Activated effector memory CD4-positive, alpha-beta T cell treated with anti-CD3 and anti-CD28 coated beads, Interleukin-2, amount 50 U/mL, for 16 hours (primary cell): ENCODE measurements at regions not wholly inside any gene's neighbourhood (a gene's known extent, or its start where the extent isn't known, plus 50 kb on each side); places are given as distances from the start of the nearest gene placed in this dataset.

Experiments
- DNase-seq: peaks from one replicate; pipeline ENCODE4 v3.0.0-alpha.2; 2020

- no peak for DNase-seq
Observed at GRCh38 chr4:100721490-100721889, 203.7 kb upstream of the EMCN start.

DNA sequence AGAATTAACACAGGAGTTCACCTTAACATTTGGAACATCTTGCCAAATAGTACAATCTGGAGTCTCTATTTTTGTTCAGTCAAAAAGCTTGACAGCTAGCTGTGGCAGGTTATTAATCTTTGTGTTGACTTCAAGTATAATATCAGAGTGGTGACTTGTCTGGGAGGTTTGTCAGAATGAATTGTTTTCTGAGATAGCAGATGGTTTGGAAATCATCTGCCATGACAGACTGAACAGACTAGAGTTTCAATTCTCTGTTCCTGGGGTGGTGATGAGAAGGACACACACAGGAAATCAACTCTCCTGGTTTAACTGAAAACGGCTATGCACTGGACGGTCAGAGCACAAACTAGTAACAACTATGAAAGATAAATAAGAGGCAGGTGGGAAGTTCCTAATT is 203.3 kb upstream of the EMCN start:
- no peak for DNase-seq

DNA sequence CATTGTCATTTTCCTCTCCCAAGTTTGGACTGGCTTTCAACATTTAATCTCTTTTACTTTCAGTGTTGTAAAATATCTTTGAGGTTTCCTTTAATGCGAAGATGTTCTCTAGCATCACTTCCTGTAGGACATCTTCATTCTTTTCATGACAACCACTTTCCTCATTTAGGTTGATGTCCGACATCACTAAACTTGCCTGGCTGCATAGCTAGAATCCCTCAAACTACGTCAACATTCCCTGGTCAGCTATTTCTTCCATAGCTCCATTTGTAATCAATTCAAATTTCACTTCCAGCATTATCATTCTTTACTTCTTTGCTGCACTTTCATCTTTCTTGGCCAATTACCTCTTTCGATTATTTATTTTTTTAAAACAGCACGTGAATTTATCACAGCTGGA is 198.6 kb upstream of the EMCN start:
- no peak for DNase-seq

DNA sequence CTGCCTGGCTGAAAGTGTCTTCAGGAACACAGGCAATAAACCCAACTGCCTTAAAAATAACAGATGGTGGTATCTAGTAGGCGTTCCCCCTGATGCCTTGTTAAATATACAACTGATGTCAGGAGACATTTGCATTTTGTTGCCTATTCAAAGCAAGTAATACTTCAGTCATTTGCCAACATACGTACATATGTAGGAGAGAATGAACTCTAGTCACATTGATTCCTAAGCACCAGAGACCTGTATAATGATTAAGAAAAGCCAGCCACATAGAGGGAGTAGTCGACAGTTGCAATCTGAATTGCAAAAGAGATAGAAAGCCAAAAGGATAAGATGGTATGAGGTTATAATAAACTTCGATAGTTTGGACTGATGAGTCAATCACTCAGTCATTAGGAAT is 191.0 kb upstream of the EMCN start:
- no peak for DNase-seq

- DNase-seq = no peak
Observed at GRCh38 chr4:100707786-100708185, 190.0 kb upstream of the EMCN start.

- DNase-seq = no peak
Observed at GRCh38 chr4:100696531-100696930, 178.7 kb upstream of the EMCN start.

GRCh38 chr4:100695871-100696270 is 178.0 kb upstream of the EMCN start:
- DNase-seq = no peak

DNA sequence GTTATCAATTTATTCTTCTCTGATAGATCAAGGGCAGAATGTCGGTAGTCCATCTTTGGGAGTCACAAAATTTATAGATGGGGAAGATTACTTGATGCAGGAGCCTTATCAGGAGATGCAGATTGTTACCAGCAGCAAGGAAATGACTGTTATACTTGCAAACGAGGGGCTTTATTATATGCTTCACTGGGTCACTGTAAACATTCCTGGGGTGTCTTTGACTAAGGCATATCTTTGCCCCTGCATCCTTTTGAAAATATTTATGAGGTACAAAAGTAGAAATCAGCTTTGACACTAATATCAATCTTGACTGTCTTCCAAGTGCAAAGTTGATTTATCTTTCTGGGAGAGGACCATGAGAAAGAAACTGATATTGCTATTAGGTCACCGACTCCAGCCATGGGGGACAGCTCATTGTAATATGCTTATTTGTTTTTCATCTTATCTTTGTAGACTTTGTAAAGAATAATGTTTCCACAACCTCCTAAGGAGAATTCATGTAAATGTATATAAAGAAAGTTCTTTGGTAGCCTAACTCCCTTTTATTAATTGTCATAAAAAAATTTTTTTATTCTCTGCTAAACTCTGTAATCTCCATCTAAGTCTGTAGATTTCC is 177.3 kb upstream of the EMCN start:
- no peak for DNase-seq

GRCh38 chr4:100694467-100694866 is 176.6 kb upstream of the EMCN start:
- DNase-seq = no peak

DNA sequence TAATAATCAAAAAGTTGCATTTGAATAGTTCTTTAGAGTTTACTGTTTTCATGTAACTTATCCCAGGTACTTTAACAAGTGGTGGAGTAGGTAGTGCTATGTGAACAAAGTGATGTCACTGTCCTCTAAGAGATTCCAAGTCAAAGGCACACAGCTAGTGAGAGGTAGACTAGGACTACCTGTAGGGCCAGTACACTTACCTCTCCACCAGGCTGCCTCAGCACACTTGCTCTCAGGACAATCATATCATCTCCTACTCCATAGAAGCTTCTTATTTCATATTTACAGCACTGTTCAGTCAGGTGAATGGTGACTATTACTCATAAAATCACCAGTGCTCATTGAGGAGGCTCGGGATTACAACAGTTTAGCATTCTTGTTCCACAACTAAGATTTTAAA is 173.0 kb upstream of the EMCN start:
- DNase-seq = no peak

DNA sequence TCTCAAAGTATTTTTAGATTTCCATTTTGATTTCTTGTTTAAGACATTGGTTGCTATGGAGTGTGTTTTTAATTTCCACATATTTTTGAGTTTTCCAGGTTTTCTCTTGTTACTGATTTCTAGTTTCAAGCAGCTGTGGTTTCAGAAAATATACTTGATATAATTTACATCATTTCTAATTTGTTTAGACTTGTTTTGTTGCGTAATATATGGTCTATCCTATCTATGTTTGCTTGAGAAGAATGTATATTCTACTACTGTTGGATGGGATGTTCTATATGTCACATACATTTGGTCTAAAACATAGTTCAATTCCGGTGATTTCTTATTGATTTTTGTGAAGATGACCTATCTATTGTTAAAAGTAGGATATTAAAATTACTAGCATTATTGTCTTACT is 170.5 kb upstream of the EMCN start:
- DNase-seq = no peak

DNA sequence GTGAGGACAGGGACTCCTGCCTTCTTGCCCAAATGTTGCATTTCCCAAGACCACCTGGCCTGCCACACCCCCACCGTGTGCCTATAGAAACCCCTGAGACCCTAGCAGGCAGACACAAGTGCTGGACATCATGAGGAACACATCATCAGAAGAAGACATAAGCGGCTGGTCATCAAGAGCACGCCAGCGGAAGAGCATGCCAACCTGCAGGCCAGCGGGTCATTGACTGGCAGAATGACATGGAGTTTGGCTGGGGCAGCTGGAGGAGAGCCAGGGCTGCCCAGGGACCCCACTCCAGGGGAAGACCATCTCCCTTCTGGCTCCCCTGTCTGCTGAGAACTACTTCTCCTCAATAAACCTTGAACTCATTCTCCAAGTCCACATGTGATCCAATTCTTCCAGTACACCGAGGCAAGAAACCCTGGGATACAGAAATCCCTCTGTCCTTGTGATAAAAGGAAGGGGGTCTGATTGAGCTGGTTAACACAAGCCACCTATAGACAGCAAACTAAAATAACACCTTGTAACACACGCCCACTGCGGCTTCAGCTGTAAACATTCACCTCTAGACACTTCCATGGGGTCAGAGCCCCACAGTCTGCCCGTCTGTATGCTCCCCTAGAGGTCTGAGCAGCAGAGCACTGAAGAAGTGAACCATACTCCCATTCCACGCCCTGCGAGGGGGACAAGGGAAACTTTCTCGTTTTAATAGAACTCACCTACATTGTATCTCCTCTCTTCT is 164.8 kb upstream of the EMCN start:
- DNase-seq = no peak

- no peak for DNase-seq
Observed at GRCh38 chr4:100681289-100681688, 163.5 kb upstream of the EMCN start.

DNA sequence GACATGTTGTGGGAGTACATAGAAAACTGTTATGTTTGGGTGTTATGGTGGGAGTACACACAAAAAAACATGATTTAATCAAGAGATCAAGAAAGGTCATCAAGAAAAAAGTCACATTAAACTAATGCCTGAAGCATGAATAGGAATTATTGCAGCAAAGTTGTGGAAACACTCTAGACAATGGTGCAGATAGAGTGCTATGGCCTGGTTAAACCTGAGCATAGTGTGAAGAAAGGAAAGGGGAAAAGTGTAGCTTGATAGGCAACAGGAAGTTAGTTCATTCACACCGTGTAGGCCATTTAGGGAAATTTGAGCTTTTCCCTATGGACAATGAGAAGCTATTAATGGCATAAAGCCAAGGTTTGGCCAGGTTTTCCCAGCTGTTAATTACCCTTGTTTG is 162.1 kb upstream of the EMCN start:
- no peak for DNase-seq

- no peak for DNase-seq
Observed at GRCh38 chr4:100674976-100675375, 157.2 kb upstream of the EMCN start.

GRCh38 chr4:100657187-100657586 is 139.4 kb upstream of the EMCN start:
- DNase-seq = no peak

- no peak for DNase-seq
Observed at GRCh38 chr4:100651499-100652175, 133.8 kb upstream of the EMCN start.

- no peak for DNase-seq
Observed at GRCh38 chr4:100649417-100649816, 131.6 kb upstream of the EMCN start.

- no peak for DNase-seq
Observed at GRCh38 chr4:100644150-100644549, 126.3 kb upstream of the EMCN start.

DNA sequence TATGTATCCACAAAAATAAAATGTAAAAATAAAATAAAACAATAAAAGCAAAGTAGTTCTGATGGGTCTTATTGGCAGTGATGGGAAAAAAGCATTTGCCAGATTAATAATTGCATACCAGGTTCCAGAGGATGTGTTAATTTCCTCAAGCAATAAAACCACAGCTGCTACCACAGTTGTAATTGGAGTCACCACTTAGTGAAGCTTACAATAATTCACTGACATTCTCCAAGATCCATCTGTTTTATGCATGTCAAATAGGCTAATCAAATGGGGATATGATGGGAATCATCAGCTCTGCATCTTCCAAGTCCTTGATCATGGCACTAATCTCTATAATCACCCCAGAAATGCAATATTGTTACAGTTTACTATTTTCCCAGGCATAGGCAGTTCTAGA is 123.5 kb upstream of the EMCN start:
- no peak for DNase-seq

DNA sequence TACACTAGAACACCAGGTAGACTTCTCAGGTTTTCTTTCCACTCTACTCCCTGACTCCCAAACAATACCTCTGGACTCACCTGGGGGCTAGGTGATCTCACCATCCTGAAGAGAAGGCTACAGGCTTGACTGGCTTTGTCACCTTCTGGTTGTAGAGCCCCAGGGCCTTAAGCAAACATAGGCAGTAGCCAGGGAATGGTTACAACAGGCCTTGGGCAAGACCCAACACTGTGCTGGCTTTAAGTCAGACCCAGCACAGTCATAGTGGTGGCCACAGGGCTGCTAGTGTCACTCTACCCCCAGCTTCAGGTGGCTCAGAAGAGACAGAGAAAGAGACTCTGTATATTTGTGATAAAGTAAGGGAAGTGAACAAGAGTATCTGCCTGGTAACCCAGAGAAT is 118.1 kb upstream of the EMCN start:
- no peak for DNase-seq

- no peak for DNase-seq
Observed at GRCh38 chr4:100633269-100633668, 115.4 kb upstream of the EMCN start.

- no peak for DNase-seq
Observed at GRCh38 chr4:100632163-100632562, 114.3 kb upstream of the EMCN start.

GRCh38 chr4:100631281-100631968 is 113.6 kb upstream of the EMCN start:
- DNase-seq = no peak
